HG03045 (cell line): ENCODE measurements at regions not wholly inside any gene's neighbourhood (a gene's known extent, or its start where the extent isn't known, plus 50 kb on each side); places are given as distances from the start of the nearest gene placed in this dataset.
"Not testable (repeated sequence)": the region's sequence is repeated elsewhere in the genome, so short reads cannot be mapped to it uniquely, and the experiment has no call there.

ENCODE experiments used
- ATAC-seq: cut with Tn5 transposase; IDR thresholded peaks from one replicate; pipeline ENCODE4 v1.9.1; 2021; ENCODE audit warnings: mild to moderate bottlenecking, moderate library complexity; ENCODE audit not compliant: unreplicated experiment

GRCh38 chr7:96562458-96562857 is 147.2 kb downstream of the SEM1 start:
- ATAC-seq: no peak

DNA sequence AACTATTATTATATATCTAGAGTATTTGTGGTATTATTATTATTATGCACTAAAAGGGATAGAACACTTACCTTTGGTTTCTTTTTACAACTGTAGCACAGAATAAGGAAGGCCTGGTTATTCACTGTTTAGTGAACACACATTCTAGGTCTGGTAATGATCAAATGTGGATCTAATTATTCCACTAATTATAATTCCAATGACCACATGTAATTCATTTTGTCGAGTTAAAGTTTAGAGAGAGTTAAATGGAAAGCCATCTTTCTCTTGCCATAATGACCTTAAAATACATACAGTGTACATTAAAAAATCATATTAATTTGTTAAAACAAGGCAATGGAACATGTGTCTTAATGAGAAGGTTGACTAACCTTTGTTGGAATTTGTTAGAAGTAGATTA is 147.8 kb downstream of the SEM1 start:
- ATAC-seq: no peak

GRCh38 chr7:96558530-96558929 is 151.1 kb downstream of the SEM1 start:
- ATAC-seq: no peak

- no peak for ATAC-seq
These were observed 151.6 kb downstream of the SEM1 start for GRCh38 chr7:96558093-96558492.

- not testable (repeated sequence) for ATAC-seq
These were observed 152.0 kb downstream of the SEM1 start for GRCh38 chr7:96557598-96557997.

- no peak for ATAC-seq
These were observed 161.0 kb downstream of the SEM1 start for GRCh38 chr7:96548664-96549063.

- ATAC-seq: no peak
These were observed 162.3 kb downstream of the SEM1 start for GRCh38 chr7:96547371-96547811.

GRCh38 chr7:96546426-96546825 is 163.2 kb downstream of the SEM1 start:
- ATAC-seq: no peak

DNA sequence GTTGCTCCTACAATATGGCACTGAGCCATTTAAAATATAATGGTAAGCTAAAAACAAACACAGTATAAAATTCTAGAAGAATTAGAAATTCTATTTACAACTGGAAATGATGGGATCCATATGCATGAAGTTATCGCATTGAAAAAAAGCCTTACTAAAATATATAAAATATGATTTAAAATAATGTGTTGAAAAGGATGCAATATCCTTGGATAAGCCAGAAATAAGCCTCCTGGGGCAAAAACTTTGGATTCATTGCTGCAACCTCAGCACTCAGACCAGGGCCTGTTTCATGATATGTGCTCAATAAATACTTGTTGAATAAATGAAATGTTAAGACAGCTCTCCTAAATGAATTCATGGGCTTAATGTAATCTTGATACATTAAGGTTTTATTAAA is 170.2 kb downstream of the SEM1 start:
- ATAC-seq: no peak

DNA sequence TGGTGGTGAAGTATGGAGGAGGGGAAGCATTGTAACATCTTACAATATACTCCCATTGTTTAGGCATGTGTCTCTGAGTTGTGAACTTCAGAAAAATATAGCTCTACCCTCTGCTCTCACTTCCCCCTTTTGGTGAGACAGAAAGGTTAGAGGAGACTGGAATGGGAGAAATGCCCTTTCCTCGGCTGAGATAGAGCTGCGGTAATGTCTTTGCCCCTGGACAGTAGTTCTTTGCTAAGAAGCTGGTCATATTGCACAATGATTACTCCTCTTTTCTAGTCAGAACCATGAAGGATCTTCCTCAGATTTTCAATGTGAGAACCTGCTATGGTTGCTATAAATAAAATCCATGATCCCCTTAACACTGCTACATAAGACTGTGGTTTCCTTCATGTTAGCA is 171.0 kb downstream of the SEM1 start:
- no peak for ATAC-seq

GRCh38 chr7:96534221-96534620 is 175.4 kb downstream of the SEM1 start:
- ATAC-seq: no peak

DNA sequence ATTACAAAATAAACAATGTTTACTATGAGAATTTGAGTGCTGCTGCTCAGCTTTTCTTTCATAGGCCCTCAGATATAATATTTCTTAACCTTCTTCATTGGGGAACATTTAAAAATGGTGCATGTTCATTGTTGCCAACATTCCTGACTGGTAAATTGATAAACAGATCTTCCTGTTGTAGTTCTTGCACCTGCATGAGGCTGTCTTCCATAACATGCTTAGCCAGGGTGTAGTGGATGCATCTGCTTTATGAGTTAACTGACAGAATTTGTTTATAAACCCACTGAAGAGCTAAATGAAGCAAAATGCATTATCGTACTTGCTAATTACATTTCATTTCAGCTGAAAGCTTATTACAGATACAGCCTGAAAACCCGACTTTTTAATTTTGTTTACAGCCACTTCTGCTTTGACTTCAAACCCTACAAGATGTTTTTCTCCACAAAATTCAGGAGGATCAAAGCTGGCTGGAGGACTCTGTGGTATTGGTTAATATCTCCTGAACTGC is 177.2 kb downstream of the SEM1 start:
- ATAC-seq: no peak

- ATAC-seq: no peak
These were observed 178.3 kb downstream of the SEM1 start for GRCh38 chr7:96531331-96531730.

GRCh38 chr7:96530786-96531185 is 178.9 kb downstream of the SEM1 start:
- no peak for ATAC-seq

DNA sequence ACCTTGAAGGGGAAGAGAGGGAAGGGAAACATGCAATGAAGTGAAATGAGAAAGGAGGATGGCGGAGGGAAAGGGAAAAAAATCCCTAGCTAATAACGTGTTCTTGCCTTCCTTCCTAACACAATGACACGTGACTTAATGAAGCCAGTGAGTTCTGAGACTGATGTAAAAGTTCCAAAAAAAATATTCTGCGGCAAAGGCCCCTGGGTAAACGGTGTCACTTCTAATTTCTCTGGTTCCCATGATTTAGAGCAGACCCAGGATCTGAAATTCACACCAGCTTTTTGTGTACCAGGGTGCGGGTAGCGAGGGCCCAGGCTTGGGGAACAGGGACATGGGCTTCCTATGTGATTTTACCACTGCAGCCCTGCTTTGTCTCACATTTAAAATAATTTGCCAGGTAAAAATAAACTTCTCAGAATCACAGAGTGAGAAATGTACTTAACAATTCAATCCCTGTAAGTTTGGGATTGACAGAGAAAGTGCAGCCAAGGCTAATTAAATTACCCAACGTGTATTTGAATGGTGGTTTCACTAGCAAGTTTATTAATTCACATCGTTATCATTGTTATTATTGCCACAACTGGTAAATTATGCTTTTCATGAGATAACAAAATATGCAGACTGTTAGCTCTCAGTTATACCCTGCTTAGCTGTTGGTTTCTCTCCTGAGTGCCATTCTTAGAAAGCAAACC is 182.4 kb downstream of the SEM1 start:
- no peak for ATAC-seq

- ATAC-seq: no peak
These were observed 183.2 kb downstream of the SEM1 start for GRCh38 chr7:96526496-96526895.

DNA sequence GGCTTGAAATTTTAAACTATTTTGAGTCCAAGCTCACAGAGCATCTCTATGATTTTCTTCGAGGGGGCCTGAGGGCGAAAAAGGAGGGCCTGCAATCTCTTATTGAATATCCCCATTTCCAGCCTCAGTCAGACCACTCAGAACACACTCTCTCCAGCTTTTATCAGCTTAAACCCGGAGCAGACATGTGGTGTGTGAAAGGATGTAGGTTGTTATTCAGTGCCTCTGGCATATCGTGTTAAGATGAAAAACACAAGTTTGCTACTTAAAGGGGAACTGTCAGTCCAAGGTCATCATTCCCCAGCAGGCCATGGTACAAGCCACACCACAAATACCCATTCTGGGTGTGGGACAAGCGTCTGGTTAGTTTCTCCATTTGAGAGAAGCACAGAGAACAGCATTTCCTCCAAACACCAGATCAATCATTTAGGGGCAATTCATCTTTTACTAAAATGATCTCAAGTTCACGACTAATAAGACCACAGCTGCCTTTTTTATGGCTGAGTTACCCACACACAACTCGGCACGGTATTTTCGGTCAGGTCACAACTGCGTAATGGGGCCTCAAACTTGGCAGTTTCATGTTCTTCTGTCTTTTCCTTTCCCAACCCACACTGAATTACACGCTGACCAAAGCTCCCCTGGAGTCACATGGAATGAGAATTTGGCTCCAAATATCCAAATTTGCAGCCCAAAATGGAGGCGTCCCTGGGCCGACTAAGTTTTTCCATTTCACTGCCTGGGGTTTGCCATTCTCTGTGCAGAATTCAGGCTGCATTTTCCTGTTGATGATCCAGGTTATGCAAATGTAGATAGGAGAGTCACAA is 188.4 kb downstream of the SEM1 start:
- ATAC-seq: no peak

DNA sequence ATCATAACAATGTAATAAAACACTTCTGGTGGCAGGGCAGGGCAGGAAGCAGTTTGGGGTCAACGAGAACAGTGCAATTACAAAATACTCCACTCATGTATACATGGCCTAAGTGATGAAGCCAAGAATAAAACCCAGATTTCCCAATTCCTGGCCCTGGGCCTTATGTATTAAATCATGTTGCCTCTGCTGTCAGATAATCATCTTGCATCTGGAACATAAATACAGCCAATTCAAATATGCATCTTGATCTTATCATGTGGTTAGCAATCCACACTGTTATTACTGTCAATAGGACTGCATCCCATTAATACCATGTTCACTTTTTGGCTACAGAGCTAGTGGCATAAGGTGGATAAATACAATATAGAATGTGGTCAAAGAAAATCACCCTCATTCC is 186.5 kb upstream of the SLC25A13 start:
- ATAC-seq: no peak

DNA sequence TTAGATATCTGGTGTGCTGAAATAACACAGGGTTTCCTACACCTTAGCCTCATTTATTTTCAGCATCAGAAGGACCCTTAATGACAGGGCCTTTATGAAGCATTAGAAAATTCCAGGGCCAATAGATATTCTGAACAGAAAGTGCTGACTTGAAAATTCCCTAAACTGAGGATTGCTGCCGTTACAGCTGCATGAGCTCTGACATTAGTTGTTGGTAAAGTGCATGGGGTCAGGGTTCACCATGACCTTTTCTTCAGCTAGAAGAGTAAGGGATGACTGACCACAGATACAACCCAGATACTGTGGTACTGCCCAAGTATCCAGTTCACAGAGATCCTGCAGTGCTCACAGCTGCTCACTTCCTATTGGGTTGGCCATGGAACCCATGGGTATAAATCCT is 181.7 kb upstream of the SLC25A13 start:
- ATAC-seq: no peak

DNA sequence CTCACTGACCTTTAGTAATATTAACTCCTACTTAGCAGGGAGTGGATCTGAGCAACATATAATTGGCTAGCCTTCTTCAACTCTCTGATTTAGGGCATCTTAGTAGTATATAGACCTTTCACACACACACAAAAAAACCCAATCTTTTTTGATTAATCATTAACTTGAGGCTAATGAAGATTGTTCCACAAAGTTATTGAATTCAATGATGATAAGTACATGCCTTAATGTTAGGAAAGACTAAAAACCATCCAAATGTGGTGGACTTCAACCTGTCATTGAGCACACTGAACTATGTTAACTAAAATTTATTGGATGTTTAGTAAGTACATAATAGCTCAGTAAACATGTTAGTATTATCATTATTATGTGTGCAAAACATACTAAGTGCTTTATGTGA is 179.4 kb upstream of the SLC25A13 start:
- ATAC-seq: no peak

- ATAC-seq: no peak
These were observed 177.6 kb upstream of the SLC25A13 start for GRCh38 chr7:96499532-96499931.

DNA sequence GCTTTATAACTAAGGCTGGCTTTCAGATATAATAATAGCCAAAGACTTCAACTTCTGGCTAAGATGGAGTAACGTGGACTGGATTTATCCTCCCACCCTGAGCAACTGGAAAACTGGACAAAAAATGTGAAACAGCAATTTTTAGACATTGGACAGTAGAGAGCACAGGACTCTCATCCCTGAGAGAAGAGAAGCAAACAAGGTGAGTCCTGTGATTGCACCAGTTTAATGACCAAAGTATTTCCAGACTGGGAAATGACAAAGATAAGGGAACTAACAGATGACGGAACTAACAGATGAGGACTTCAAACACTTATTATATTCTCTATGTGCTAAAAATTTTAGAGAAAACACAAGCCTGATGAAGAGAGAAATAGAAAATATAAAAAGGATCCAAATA is 175.7 kb upstream of the SLC25A13 start:
- no peak for ATAC-seq
